Glomerular visceral epithelial cell (primary cell): ENCODE measurements at regions not wholly inside any gene's neighbourhood (a gene's known extent, or its start where the extent isn't known, plus 50 kb on each side); places are given as distances from the start of the nearest gene placed in this dataset.

ENCODE experiments used
- DNase-seq: peaks from one replicate; pipeline ENCODE4 v3.0.0-alpha.2; 2016; ENCODE audit errors: extremely low spot score

DNA sequence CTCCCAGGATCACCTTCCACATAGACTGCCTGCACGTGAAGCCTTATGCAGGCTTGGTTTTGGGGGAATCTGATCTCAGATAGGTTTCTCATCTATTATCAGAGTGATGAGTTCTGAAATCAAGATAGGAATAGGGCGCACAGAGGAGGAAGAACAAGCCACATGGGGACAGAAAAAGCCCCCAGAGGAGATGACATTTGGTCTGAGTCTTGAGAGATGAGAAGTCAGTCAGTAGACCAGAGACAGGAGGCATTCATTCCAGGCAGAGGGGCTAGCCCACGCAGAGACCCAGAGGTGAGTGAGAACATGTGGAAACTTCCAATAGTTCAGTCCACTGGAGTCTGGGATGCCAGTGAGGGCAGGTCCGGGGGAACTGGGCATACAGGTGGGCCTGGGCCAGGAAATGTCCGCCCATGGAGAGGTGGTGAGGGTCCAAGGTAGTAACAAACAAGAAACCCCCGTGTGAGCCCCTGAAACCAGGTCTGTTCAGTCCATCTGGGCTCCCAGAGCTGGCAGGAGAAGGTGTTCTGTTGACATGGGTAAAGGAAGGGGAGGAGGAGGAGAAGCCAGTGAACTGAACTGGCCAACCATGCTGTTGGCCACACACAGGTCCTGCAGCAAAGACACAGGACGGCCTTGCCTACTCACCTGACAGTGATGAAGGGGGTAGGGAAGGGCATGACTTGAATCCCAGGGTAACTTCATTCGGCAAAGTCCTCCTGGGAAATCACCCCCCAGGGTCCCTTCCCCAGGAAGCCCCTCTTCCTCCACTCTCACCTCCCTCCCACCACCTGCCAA is 69.3 kb upstream of the SMNDC1 start:
- no peak for DNase-seq

DNA sequence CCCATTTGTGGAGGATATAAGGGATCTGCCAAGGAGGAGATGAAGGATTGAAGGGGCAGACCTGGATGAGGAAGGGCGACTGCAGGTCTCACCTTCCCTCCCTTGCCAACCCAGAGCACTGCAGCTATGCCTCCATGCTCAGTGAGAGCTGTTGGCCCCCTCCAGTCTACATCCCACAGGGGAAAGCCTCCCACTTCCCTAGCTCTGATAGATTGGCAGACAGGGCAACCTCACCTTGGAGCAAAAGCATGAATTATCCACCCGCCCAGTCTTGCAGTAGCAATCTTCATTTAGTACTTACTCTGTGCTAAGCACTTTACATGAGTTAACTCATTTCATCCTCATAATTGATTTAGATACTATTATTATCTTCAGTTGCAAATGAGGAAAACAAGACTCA is 70.4 kb upstream of the SMNDC1 start:
- no peak for DNase-seq

DNA sequence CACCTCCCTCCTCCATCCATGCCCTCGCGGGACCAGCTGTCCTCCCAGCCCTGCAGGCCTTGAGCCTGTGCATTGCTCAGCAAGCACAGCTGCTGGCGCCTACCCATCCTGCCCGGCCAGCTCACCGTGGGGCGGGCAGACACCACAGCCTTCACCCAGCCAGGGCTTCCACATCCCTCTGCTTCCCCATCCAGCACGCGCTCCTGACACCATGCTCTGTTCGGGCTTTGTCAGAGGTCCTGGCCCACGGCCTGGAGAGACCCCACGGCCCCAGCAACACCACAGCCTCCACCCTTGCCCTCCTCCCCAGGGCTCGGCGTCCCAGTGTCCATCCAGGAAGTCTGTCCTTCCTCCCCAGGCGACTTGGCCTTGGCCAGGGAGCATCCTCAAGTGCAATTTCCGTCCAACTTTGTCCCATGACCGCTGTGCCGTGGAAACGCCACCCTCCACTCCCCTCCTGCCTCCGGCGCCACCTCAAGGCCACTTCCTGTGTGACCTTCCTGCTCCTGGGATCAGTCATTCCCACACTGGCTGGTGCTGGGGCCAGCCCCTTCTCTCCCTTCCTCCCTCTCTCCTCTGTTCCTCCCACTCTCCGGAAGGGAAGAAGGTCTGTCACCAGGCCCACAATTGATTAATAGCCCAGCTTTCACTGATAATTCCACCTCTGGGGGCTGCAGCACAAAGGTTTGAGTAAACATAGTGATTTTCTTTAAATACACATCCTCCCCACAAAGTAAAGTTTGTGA is 71.5 kb upstream of the SMNDC1 start:
- no peak for DNase-seq

DNA sequence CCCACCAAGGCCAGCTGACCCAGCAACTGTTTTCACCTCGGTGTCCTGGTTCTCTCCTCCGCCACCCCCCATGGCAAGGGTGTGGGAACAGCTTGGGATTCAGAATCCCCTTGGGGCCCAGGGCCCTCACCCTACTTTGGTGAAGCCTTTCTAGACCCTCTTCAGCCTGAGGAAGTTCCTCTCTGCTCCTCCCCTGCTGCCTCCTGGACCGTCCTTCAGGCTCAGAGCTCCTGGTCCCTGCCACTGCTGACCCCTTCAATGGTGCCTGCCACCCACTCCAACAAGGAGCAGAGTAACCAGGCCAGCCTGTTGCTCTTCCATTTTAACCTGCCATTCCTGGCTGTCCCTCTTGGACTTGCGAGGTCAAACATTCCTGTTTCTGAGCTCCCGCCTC is 72.0 kb upstream of the SMNDC1 start:
- no peak for DNase-seq

DNA sequence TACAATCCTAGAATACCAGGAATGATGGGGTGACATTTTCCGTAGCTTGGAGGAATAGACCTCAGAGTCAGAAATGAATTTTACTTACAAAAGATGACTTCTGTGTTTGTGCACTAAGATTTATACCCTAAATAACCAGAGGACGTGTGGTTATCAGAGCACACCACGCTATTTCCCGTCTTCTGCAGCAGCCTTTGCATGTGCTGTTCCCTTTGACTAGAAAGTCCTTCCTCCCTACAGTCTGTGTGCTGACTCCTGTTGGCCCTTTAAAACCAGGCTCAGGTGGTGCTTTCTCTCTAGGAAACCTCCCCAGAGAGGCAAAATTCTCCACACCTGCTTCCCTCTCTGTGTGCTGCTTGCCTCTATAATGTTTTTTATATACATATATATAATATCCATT is 73.3 kb upstream of the SMNDC1 start:
- DNase-seq = no peak

DNA sequence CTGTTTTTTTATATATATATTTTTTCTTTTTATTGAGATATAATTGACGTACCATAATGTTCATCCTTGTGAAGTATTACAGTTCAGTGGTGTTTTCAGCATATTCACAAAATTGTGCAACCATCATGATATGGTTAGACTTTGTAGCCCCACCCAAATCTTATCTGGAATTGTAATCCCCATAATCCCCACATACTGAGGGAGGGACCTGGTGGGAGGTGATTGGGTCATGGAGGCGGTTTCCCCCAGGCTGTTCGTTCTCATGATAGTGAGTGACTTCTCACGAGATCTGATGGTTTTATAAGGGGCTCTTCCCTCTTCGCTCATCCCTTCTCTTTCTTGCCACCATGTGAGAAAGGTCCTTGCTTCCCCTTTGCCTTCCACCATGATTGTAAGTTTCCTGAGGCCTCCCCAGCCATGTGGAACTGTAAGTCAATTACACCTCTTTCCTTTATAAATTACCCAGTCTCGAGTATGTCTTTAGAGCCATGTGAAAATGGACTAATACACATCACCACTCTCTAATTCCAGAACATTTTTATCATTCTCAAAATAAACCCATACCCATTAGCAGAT is 73.9 kb upstream of the SMNDC1 start:
- no peak for DNase-seq

DNA sequence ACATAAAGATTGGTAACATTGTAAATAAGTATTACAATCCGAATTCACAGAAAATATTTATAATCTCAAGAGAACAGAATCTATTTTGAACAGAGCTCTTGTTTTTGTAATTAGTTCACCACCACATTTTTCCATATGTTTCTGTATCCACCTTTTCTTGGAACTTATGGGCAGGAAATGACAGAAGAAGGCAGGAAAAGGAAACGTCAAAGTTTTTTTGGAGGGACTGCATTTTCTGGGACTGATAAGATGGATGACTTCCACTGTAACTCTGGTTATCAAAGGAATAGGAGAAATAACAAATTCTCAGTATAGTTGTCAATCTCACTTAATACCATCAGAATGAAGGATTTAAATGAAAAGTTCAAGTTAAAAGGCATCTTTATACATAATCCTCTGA is 75.1 kb upstream of the SMNDC1 start:
- no peak for DNase-seq

DNA sequence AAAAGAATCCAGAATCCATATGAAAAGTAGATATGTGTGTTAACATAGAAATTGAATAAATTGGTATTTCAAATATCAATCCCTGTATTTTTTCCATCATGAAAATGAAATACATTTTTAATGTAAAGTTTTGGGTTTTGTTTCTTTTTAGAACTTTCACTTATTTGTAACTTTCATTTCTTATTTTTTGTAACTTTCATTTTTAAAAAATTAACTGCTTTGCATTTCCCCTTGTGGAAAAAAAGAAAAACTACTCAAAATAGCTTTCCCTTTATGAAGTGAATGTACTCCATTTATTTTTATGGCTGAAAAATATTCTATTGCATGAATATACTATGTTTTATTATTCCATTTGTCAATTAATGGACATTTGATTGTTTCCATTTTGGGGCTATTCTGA is 75.6 kb upstream of the SMNDC1 start:
- DNase-seq = no peak

DNA sequence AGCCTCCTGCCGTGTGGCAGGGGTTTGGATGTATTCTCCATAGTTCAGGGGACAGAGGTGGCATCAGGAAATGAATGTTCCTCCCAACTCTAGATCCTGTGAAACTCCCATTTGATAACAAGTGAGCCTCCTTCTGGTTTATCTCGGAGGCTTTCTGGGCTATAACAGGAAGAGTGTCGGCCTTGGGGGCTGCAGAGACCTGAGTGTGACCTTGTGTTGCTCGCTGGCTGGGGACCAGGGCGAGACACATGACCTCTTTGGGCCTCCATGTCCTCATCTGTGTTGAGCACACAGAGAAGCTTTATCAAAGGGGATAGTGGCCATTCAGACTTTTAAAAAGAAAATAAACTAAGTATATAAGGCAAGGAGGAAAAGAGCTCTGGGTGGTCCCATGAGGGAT is 78.0 kb upstream of the SMNDC1 start:
- DNase-seq = no peak

DNA sequence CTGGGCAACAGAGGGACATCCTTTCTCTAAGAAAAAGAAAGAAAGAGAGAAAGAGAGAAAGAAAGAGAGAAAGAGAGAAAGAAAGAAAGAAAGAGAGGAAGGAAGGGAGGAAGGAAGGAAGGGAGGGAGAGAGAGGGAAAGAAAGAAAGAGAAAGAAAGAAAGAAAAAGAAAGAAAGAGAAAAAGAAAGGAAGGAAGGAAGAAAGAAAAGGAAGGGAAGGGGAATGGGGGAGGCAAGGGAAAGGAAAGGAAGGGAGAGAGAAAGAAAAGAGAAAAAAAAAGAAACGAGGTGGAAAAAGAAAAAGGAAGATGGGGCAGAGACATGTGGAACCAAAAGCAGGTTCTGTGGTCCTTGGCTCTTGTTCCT is 82.9 kb upstream of the SMNDC1 start:
- no peak for DNase-seq

DNA sequence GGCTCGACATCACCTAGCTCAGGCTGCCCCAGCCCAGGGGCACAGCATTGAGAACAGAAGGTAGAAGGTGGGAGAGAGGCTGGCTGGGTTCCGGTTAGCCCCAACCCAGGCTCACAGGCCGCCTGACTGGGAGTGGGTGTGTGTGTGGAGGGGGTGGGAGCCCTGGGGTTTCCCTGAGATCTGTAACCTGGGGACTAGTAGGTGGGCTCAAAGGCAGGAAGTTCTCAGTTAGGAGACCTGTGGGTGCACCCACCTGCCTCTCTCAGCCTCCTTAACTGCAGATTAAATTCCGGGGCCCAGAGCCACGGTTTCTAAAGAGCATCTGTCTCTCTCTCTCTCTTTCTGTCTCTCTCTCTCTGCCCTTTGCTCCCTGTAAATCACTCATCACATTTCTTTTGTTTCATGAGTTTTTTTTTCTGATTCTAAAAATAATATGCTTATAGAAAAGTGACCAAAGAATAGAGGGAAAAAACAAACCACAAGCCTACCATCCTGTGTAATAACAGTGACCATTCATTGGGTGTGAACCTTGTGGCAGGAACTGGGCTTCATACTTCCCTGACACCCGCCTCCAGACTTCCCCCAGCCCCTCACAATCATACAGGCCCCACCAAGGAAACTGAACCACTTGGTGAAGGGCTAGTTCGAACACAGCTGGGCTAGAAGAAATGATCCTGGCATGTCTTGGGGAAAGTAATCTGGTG is 83.4 kb upstream of the SMNDC1 start:
- DNase-seq = no peak

DNA sequence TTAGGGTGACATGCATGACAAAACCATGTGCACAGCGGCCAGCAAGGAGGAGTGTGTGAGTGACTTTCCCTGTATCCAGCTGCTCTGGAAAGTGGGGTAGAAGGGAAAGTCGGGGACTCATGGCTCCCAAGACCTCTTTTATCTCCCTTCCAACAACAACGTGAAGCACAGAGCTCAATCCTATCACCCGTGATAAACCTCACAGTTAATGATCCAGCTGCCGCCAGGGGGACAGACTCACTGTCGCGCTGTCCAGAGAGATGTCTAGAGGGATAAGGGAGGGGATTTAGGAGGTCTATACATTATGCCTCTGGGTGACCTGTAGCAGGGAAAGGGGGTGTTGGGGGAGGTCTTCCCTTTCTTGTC is 84.0 kb upstream of the SMNDC1 start:
- DNase-seq = no peak

DNA sequence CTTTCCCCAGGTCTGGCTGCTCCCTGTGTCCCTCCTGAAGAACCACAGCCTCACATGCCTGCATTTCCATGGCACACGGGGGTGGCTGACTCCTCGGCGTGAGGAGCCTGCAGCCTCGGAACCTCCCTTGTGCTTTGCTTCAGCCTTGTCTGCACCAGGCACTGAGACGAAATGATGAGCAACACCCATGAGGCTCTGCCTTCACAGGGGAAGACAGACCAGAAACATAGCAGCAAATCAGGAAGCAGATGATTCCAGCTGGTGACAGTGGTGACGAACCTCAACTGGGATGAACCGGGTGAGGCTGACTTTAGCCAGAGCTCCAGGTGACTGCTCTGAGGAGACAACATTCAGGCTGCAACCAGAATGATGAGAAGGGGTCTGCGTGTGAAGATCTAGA is 84.5 kb upstream of the SMNDC1 start:
- no peak for DNase-seq

DNA sequence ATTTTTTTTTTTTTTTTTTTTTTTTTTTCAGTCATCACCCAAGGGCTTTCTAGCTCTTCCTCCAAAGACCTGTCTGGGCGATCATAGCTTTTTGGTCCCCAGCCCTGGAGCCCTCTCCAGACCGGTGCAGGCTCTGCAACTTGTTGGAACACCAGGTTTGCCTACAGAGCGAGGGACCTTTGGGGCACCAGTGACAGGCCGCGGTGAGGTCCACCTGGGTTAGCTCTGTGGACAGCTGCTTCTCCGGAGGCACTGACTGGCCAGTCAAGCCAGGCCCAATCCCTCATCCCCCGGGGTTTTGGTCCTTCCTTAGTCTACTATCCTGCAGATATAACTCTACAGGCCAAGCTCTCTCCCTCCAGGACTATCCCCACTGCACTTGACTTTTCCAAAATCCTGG is 86.8 kb upstream of the SMNDC1 start:
- DNase-seq = no peak

DNA sequence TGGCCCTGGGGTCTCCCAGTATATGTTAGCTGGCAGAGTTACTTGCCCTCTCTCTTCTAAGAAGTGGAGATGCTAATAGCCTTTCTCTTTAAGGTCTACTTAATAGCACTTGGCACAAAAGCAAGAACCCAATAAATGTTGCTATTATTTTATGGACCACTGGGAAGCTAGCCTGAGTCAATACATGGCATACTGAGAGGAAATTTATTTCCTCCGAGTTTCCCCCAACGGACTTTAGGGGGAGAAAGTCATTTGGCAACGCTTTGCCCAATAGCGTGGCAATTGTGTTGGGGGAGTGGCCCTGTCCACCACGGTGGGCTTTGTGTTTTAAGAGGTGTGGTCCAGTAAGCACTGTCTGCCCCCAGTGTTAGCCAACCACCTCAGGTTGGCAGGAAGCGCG is 87.4 kb upstream of the SMNDC1 start:
- DNase-seq = no peak

DNA sequence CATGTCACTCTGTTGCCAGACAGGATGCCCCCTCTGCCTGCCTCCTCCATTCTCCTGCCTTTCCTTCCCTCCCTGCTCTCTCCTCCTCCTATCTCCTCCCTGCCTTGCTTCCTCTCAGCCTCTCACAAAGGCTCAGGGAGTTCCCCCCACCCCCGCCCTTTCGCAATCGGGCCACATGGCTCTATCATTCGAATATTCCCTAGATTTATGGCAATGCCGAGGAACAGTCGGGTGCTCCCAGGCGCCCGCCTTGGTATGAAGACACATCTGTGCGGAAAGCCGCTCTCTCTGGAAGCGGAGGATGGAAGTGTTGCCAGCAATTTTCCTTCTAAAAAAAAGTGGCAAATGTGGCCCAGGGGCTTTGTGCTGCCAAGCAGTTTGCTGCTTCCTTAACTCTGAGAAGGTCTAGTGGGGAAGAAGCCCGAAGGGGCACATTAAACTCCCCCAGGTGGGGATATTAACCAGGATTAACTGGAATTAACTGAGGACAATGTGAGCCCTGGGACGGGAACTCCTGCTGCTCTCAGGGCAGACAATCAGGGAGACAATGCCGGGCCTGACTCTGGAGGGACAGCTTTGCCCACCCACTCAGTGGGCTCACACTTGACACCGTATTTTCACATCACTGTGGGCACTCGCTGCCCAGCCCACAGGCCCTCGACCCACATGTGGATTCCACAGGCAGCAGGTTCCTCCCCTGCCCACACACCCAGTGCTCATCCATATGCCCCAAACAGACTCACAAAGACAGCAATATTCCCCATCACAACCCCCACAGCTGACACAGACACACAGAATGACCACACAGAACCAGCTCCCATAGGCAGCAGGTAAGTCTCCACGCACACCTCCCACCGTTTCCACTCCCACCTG is 88.4 kb upstream of the SMNDC1 start:
- no peak for DNase-seq

DNA sequence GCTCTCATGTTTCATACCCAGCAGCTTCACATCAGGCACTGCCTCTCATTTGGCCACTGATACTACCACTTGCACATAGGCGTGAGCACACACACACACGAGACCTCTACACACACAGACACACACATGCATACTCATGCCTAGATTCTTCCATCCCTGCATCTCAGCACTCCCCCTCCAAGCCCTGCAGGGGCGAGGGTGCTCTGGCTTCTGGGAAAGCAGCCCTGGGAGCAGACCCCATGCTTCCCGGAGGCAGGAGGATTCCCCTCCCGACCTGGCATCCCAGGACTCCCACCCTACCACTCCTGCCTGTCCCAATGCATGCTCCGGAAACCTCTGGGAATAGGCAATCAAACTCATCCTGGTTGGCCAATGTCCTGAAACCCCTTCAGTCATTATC is 89.1 kb upstream of the SMNDC1 start:
- no peak for DNase-seq

DNA sequence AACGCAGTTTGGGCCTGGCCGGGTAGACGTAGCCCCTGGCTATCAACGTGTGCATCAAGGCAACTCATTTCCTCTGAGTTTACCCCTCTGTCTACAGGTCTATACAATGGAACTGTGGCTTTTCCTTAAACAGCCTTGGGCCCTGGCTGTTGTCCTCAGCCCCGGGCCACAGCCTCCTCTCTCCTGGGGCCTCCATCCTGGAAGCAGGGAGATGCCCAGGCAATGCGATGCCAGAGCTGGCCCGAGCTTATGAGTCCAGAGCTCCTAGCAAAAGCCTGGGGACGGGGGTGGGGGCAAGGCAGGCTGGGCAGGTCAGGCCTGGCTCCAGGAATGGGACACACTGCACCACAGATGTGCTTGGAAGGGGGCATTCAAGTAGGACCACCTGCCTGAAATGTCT is 89.6 kb upstream of the SMNDC1 start:
- DNase-seq = no peak

DNA sequence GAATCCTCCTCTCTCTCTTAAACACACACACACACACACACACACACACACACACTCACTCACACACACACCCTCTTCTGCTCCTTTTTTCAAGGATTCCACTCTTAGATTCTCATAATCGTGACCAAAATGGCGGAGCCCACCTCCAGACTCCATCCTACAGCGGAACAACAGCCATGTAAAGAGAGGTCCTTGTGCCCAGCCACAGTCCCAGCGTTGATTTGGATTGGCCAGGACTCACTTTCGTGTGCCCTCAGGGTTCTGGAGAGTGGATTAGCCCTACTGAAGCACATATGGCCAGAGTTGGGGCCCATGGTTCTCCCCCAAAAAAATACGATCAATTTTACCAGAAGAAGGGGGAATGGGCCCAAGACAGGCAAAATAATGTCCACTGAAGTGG is 90.2 kb upstream of the SMNDC1 start:
- DNase-seq = no peak

DNA sequence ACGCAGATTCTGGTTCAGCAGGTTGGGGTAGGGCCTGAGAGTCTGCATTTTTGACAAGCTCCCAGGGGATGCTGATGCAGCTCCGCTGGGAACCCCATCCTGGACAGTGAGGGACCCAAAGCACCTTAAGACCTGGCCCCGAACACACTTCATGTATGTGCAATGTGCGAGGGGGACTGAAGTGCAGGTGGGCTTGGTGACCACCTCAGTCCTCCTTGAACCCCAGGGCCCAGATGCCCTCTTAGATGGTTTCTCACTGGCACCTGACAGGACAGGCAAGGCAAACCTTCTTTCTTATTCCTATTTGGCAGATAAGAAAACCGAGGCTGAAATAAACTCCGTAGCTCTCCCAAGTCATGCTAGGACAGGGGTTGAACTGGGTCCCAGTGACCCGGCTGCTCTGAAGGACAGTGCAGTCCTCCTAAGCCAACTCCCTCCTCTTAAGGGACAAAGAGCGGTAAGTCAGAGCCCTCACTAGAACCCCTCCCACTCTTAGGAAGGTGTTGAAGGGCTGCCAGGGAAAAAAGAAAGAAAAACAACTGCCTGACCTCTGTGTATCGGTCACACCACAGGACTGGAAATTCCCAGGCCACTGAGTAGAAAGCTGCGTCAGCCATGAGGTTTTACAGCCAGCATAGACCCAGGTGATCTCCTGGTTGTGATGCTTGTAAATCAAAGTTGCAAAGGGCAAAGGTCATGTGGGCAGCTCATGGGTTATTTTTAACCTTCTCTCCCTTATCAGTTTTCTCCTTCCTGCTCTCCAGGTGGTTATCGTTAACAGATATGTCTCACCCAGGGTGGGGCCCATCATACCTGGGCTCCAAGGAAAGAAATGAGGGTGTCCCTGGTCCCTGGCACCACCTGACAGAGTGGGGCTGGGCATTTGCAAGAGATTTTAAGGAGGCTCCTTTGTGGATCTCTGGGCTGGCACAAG is 90.9 kb upstream of the SMNDC1 start:
- peak; percentile 93 for DNase-seq

DNA sequence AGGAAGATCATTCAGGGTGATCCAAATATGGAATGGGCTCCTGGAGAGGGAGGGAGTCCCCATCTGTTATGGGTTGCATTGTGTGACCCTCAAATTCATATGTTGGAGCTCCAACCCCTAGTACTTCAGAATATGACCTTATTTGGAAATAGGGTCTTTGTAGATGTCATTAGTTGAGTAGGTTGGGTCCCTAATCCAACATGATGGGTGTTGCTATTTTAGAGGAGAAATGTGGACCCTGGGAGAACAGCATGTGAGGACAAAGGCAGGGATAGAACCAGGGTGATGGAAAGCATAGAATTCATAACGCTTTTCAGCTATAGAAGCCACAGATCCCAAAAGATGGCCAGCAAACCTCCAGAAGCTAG is 91.5 kb upstream of the SMNDC1 start:
- no peak for DNase-seq
